H1 (cell line): ENCODE measurements at regions not wholly inside any gene's neighbourhood (a gene's known extent, or its start where the extent isn't known, plus 50 kb on each side); places are given as distances from the start of the nearest gene placed in this dataset.

Experiments used
- CTCF ChIA-PET: fragments of 300-600 bp; sonication (Branson Sonifier 250); formaldehyde crosslinking; loops from one replicate; lab custom pipeline; 2021; ENCODE audit not compliant: partially characterized antibody; lab: Charles Lee
- POLR2A ChIA-PET: fragments of 300-600 bp; sonication (Branson Sonifier 250); formaldehyde crosslinking; loops from one replicate; lab custom pipeline; 2021; ENCODE audit warnings: inconsistent platforms; ENCODE audit not compliant: partially characterized antibody; lab: Charles Lee
- DNase-seq, 2 experiments: peaks; one replicate each; pipeline versions ENCODE4 v3.0.0 to v3.0.0-alpha.2; 2010 to 2022; ENCODE audit warnings: low spot score in 2 of 2, low read depth in 1 of 2, mixed read lengths in 1 of 2
- FAIRE-seq: peaks from 2 replicates; lab custom pipeline; 2011; peaks lifted over from hg19 to GRCh38; lab: Jason Lieb, UNC
- H2AFZ ChIP-seq: 2 replicates; pipeline ENCODE4 v1.8.1; 2012; ENCODE audit warnings: low read length, inconsistent platforms
- H2AK5ac ChIP-seq: 2 replicates; pipeline ENCODE4 v1.6.1; 2013; ENCODE audit warnings: low read depth, low read length
- H2BK120ac ChIP-seq: replicated peaks from 2 replicates; pipeline ENCODE3; 2013; ENCODE audit warnings: low read depth, low read length, inconsistent platforms
- H2BK12ac ChIP-seq: 2 replicates; pipeline ENCODE4 v1.6.1; 2013; ENCODE audit warnings: low read depth, low read length
- H2BK15ac ChIP-seq: 2 replicates; pipeline ENCODE4 v1.6.1; 2013; ENCODE audit warnings: low read length
- H2BK20ac ChIP-seq: 2 replicates; pipeline ENCODE4 v1.6.1; 2013; ENCODE audit warnings: low read length
- H2BK5ac ChIP-seq: 2 replicates; pipeline ENCODE4 v1.6.1; 2013; ENCODE audit warnings: low read depth, low read length
- H3K14ac ChIP-seq: 2 replicates; pipeline ENCODE4 v1.6.1; 2013; ENCODE audit warnings: inconsistent platforms; ENCODE audit not compliant: insufficient read length
- H3K18ac ChIP-seq: 2 replicates; pipeline ENCODE4 v1.6.1; 2013; ENCODE audit warnings: low read length; ENCODE audit errors: extremely low read depth
- H3K23ac ChIP-seq: 2 replicates; pipeline ENCODE4 v1.6.1; 2013; ENCODE audit warnings: inconsistent platforms; ENCODE audit not compliant: insufficient read length
- H3K23me2 ChIP-seq: 2 replicates; pipeline ENCODE4 v1.6.1; 2013; ENCODE audit warnings: low read depth, low read length
- H3K27ac ChIP-seq: 2 replicates; pipeline ENCODE4 v1.6.1; 2011; ENCODE audit warnings: low read depth, low read length, inconsistent platforms
- H3K27me3 ChIP-seq, 4 experiments: replicated peaks in 1 of 4; 1 replicate in 1 of 4; 2 replicates in 3 of 4; pipeline versions ENCODE4 v1.6.1 to v1.8.1; 2011 to 2013; ENCODE audit warnings: low read length in 3 of 4, mild to moderate bottlenecking in 3 of 4, inconsistent platforms in 2 of 4, mixed read lengths in 2 of 4, moderate library complexity in 1 of 4; ENCODE audit not compliant: control insufficient read depth in 3 of 4, insufficient read depth in 3 of 4; ENCODE audit errors: extremely low read depth in 1 of 4
- H3K36me3 ChIP-seq, 4 experiments: 2 replicates each; pipeline versions ENCODE4 v1.6.1 to v1.8.1; 2011 to 2013; ENCODE audit warnings: mild to moderate bottlenecking in 4 of 4, low read length in 3 of 4, moderate library complexity in 2 of 4, control low read depth in 1 of 4, inconsistent platforms in 1 of 4; ENCODE audit not compliant: insufficient read depth in 4 of 4, control insufficient read depth in 2 of 4
- H3K4ac ChIP-seq: replicated peaks from 2 replicates; pipeline ENCODE3; 2013; ENCODE audit warnings: low read length, low read depth, mixed read lengths, inconsistent platforms; ENCODE audit not compliant: insufficient read length
- H3K4me1 ChIP-seq, 4 experiments: replicated peaks in 1 of 4; 1 replicate in 1 of 4; 2 replicates in 3 of 4; pipeline versions ENCODE4 v1.6.1 to v1.8.1; 2011 to 2013; ENCODE audit warnings: low read length in 3 of 4, inconsistent platforms in 2 of 4, mixed read lengths in 1 of 4; ENCODE audit not compliant: insufficient read depth in 4 of 4, control insufficient read depth in 3 of 4
- H3K4me2 ChIP-seq, 2 experiments: 2 replicates each; pipeline versions ENCODE4 v1.6.1 to v1.8.1; 2011 to 2013; ENCODE audit warnings: low read depth in 2 of 2, low read length in 2 of 2, control low read depth in 1 of 2, inconsistent platforms in 1 of 2, mild to moderate bottlenecking in 1 of 2; ENCODE audit not compliant: insufficient read depth in 1 of 2
- H3K4me3 ChIP-seq, 4 experiments: fragments of 200-600, 300-600 bp in 1 of 4; sonication (generic), shearing (Covaris generic), sonication (Bioruptor Twin) in 1 of 4; 2 replicates each; pipeline versions ENCODE4 v1.5.1 to v1.8.1; 2011 to 2016; ENCODE audit warnings: low read length in 4 of 4, low read depth in 3 of 4, control low read depth in 2 of 4, inconsistent platforms in 2 of 4, mild to moderate bottlenecking in 2 of 4, mixed read lengths in 1 of 4, moderate library complexity in 1 of 4; ENCODE audit not compliant: insufficient read depth in 2 of 4; ENCODE audit errors: extremely low read depth in 1 of 4
- H3K56ac ChIP-seq: replicated peaks from 2 replicates; pipeline ENCODE3; 2013; ENCODE audit warnings: low read depth, mild to moderate bottlenecking, mixed read lengths, low read length, inconsistent platforms; ENCODE audit not compliant: insufficient read length
- H3K79me1 ChIP-seq: 2 replicates; pipeline ENCODE4 v1.6.1; 2013; ENCODE audit warnings: low read depth, low read length, control low read depth
- H3K79me2 ChIP-seq, 2 experiments: 2 replicates each; pipeline versions ENCODE4 v1.6.1 to v1.8.1; 2012 to 2013; ENCODE audit warnings: low read length in 2 of 2, mild to moderate bottlenecking in 2 of 2, inconsistent platforms in 1 of 2; ENCODE audit not compliant: insufficient read depth in 2 of 2, control insufficient read depth in 1 of 2
- H3K9ac ChIP-seq, 4 experiments: replicated peaks in 1 of 4; 1 replicate in 1 of 4; 2 replicates in 3 of 4; pipeline versions ENCODE4 v1.6.1 to v1.8.1; 2011 to 2013; ENCODE audit warnings: low read depth in 3 of 4, low read length in 3 of 4, control low read depth in 2 of 4, mild to moderate bottlenecking in 2 of 4, moderate library complexity in 2 of 4, inconsistent platforms in 1 of 4; ENCODE audit errors: extremely low read depth in 1 of 4
- H3K9me3 ChIP-seq, 2 experiments: 2 replicates each; pipeline versions ENCODE4 v1.6.1 to v1.8.1; 2012 to 2013; ENCODE audit warnings: mild to moderate bottlenecking in 2 of 2, moderate library complexity in 2 of 2, control low read depth in 1 of 2, inconsistent platforms in 1 of 2, low read depth in 1 of 2, low read length in 1 of 2, mixed read lengths in 1 of 2; ENCODE audit not compliant: insufficient read depth in 2 of 2
- H4K20me1 ChIP-seq, 2 experiments: replicated peaks in 1 of 2; 2 replicates each; pipeline versions ENCODE3 to v1.8.1; 2011 to 2013; ENCODE audit warnings: inconsistent platforms in 2 of 2, low read length in 2 of 2, mild to moderate bottlenecking in 1 of 2; ENCODE audit not compliant: insufficient read depth in 2 of 2, control insufficient read depth in 1 of 2
- H4K5ac ChIP-seq: 2 replicates; pipeline ENCODE4 v1.6.1; 2013; ENCODE audit warnings: low read length, low read depth, mixed read lengths, inconsistent platforms; ENCODE audit not compliant: insufficient read length
- H4K8ac ChIP-seq: 2 replicates; pipeline ENCODE4 v1.8.0; 2013; ENCODE audit warnings: mild to moderate bottlenecking, moderate library complexity, low read length, inconsistent platforms; ENCODE audit not compliant: insufficient read depth; ENCODE audit errors: extremely low read depth
- H4K91ac ChIP-seq: replicated peaks from 2 replicates; pipeline ENCODE3; 2013; ENCODE audit warnings: low read length, mixed read lengths, inconsistent platforms; ENCODE audit not compliant: insufficient read length
- BCL11A ChIP-seq, 2 experiments: IDR thresholded peaks; one replicate each; pipeline ENCODE4 v1.6.1; 2011; ENCODE audit warnings: low read depth in 2 of 2, low read length in 2 of 2, mild to moderate bottlenecking in 2 of 2
- CBX5 ChIP-seq: fragments of 300-800, 300-1000 bp; sonication (generic); IDR thresholded peaks from 2 replicates; pipeline ENCODE4 v1.7.1; 2016; ENCODE audit warnings: antibody characterized with exemption, low read length, low read depth
- E2F6 ChIP-seq: IDR thresholded peaks from 2 replicates; pipeline ENCODE4 v1.6.1; 2012; ENCODE audit warnings: inconsistent platforms
- FOSL1 ChIP-seq: IDR thresholded peaks from 2 replicates; pipeline ENCODE4 v1.6.1; 2011; ENCODE audit warnings: mild to moderate bottlenecking, low read depth, low read length, moderate library complexity; ENCODE audit not compliant: insufficient read depth
- JUN ChIP-seq: IDR thresholded peaks from 2 replicates; pipeline ENCODE4 v1.6.1; 2011; ENCODE audit warnings: low read depth, mild to moderate bottlenecking, improper control_type of control experiment, low read length
- NANOG ChIP-seq: IDR thresholded peaks from 2 replicates; pipeline ENCODE4 v1.6.1; 2011; ENCODE audit warnings: low read length, low read depth, mild to moderate bottlenecking, inconsistent platforms; ENCODE audit not compliant: insufficient read depth, poor library complexity, severe bottlenecking
- POU5F1 ChIP-seq: IDR thresholded peaks from 2 replicates; pipeline ENCODE4 v1.6.1; 2011; ENCODE audit warnings: low read depth, mild to moderate bottlenecking, low read length, moderate library complexity
- RFX5 ChIP-seq: IDR thresholded peaks from 2 replicates; pipeline ENCODE4 v1.6.1; 2011; ENCODE audit warnings: low read depth, low read length, improper control_type of control experiment, borderline replicate concordance
- SIN3A ChIP-seq, 2 experiments: IDR thresholded peaks in 1 of 2; conservative IDR thresholded peaks in 1 of 2; 2 replicates each; pipeline ENCODE4 v1.6.1; 2011 to 2012; ENCODE audit warnings: low read length in 2 of 2, improper control_type of control experiment in 1 of 2, low read depth in 1 of 2, mild to moderate bottlenecking in 1 of 2
- TBP ChIP-seq: IDR thresholded peaks from 2 replicates; pipeline ENCODE4 v1.6.1; 2011; ENCODE audit warnings: low read depth, low read length, improper control_type of control experiment
- TCF12 ChIP-seq: IDR thresholded peaks from 2 replicates; pipeline ENCODE4 v1.6.1; 2011; ENCODE audit warnings: low read depth, mild to moderate bottlenecking, low read length
- WGBS, 2 experiments: shearing (Covaris generic) in 1 of 2; methylation state at CpG; one replicate each; pipeline versions ENCODE4 v1.1.6 to v1.1.7; 2013 to 2015; ENCODE audit warnings: low lambda C conversion rate in 2 of 2, mixed read lengths in 2 of 2, inconsistent platforms in 1 of 2, low coverage in 1 of 2, missing lambda C conversion rate in 1 of 2; ENCODE audit not compliant: insufficient replicate concordance in 2 of 2, insufficient coverage in 1 of 2, insufficient read length in 1 of 2; ENCODE audit errors: extremely low coverage in 1 of 2, missing lambda C conversion rate in 1 of 2; 5-methylcytosine and 5-hydroxymethylcytosine counted together

- H3K18ac ChIP-seq, result no peak overlapping the region; the same call in 1 of the 2 replicates
- H3K4me3 ChIP-seq, result no peak overlapping the region
- TF ChIP-seq RFX5 (no peak), BCL11A (IDR thresholded peaks at IDR 0.05; ENCODE audit: low read depth in 2 of 2, low read length in 2 of 2) (no peak), SIN3A (conservative IDR thresholded peaks at IDR 0.05 in 1 of 2, IDR thresholded peaks at IDR 0.05 in 1 of 2; ENCODE audit: low read depth in 1 of 2, low read length in 2 of 2) (no peak), JUN (no peak), TBP (no peak), E2F6 (no peak), NANOG (no peak), TCF12 (no peak), CBX5 (no peak), POU5F1 (no peak), FOSL1 (no peak)
- TF ChIP-seq, all 59 proteins: peak for 0
- Histone ChIP-seq H4K91ac (no peak overlapping the region), H3K14ac (no peak overlapping the region), H3K56ac (no peak overlapping the region), H3K4me1 (no peaks in the 10 kb centered on the region; a peak in 1 of 7 replicates), H4K5ac (no peak overlapping the region), H2BK12ac (no peak overlapping the region), H2BK120ac (no peak overlapping the region), H2BK5ac (no peak overlapping the region), H3K9ac (no peak overlapping the region), H3K27me3 (no peaks in the 10 kb centered on the region), H3K4ac (no peak overlapping the region), H3K27ac (no peak overlapping the region), H3K4me2 (no peak overlapping the region), H3K9me3 (no peaks in the 10 kb centered on the region), H3K36me3 (no peaks in the 10 kb centered on the region), H2AFZ (no peak overlapping the region), H4K8ac (no peak overlapping the region), H3K79me2 (no peaks in the 10 kb centered on the region), H2BK20ac (no peak overlapping the region), H3K23ac (no peak overlapping the region), H2BK15ac (no peak overlapping the region), H3K79me1 (no peaks in the 10 kb centered on the region; the same call in 1 of the 2 replicates), H2AK5ac (no peak overlapping the region), H4K20me1 (no peaks in the 10 kb centered on the region), H3K23me2 (no peaks in the 10 kb centered on the region)
- 88% methylated on average over 15 of the region's 15 CpGs; no CpG with 5 or more reads in 1 of the 2 experiments for WGBS, 2 experiments
- CTCF ChIA-PET, result interaction anchor here (0.6 to 2.9 kb wide), 11 partner anchors 9 to 1134 kb away, joined by 3 to 9 read pairs (median 4); no protein-coding TSS in a partner anchor
- FAIRE-seq, result no peak
- POLR2A ChIA-PET, result no interaction called here
- no peak for DNase-seq
These were observed 137.6 kb upstream of the ID2 start for GRCh38 chr2:8544171-8544785.
